HepG2 (cell line): ENCODE measurements at regions not wholly inside any gene's neighbourhood (a gene's known extent, or its start where the extent isn't known, plus 50 kb on each side); places are given as distances from the start of the nearest gene placed in this dataset.

Experiments used
- CTCF ChIP-seq: sonication (generic); formaldehyde crosslinking; IDR thresholded peaks from 2 replicates; pipeline ENCODE4 v1.5.0; 2020; ENCODE audit warnings: mild to moderate bottlenecking, missing genetic modification reagents, moderate library complexity
- EED ChIP-seq: sonication (generic); formaldehyde crosslinking; IDR thresholded peaks from 2 replicates; pipeline ENCODE4 v1.5.0; 2020; ENCODE audit warnings: mild to moderate bottlenecking, missing genetic modification reagents
- FLYWCH1 ChIP-seq: sonication (generic); formaldehyde crosslinking; IDR thresholded peaks from 2 replicates; pipeline ENCODE4 v1.8.1; 2023; ENCODE audit warnings: mild to moderate bottlenecking, missing genetic modification reagents
- FOSL1 ChIP-seq: sonication (generic); formaldehyde crosslinking; IDR thresholded peaks from 2 replicates; pipeline ENCODE4 v1.9.0; 2021; ENCODE audit warnings: missing genetic modification reagents, borderline replicate concordance
- KDM3A ChIP-seq: IDR thresholded peaks from 2 replicates; pipeline ENCODE4 v1.6.1; 2018; ENCODE audit warnings: low read depth, missing compliant biosample characterization
- MAFK ChIP-seq, 2 experiments: IDR thresholded peaks in 1 of 2; conservative IDR thresholded peaks in 1 of 2; 2 replicates each; pipeline ENCODE4 v1.6.1; 2011; ENCODE audit warnings: improper control_type of control experiment in 2 of 2, low read length in 2 of 2
- NR2F6 ChIP-seq, 2 experiments: IDR thresholded peaks; 2 replicates each; pipeline ENCODE4 v1.6.1; 2016; ENCODE audit warnings: antibody characterized with exemption in 1 of 2, mild to moderate bottlenecking in 1 of 2
- NRL ChIP-seq: sonication (generic); formaldehyde crosslinking; IDR thresholded peaks from 2 replicates; pipeline ENCODE4 v1.5.0; 2020; ENCODE audit warnings: missing genetic modification reagents, mild to moderate bottlenecking, moderate library complexity, borderline replicate concordance
- RCOR2 ChIP-seq: IDR thresholded peaks from 2 replicates; pipeline ENCODE4 v1.6.1; 2016; ENCODE audit warnings: missing biosample characterization, missing genetic modification reagents
- RFX1 ChIP-seq: fragments of 450-650 bp; IDR thresholded peaks from 2 replicates; pipeline ENCODE4 v1.6.1; 2017
- RFXANK ChIP-seq: IDR thresholded peaks from 2 replicates; pipeline ENCODE4 v1.6.1; 2016
- TEAD3 ChIP-seq: optimal IDR thresholded peaks from 2 replicates; pipeline ENCODE3; 2016; ENCODE audit warnings: borderline replicate concordance
- ZBTB21 ChIP-seq: sonication (generic); formaldehyde crosslinking; IDR thresholded peaks from 2 replicates; pipeline ENCODE4 v1.4.0; 2020; ENCODE audit warnings: missing genetic modification reagents
- ZBTB3 ChIP-seq: sonication (generic); formaldehyde crosslinking; IDR thresholded peaks from 2 replicates; pipeline ENCODE4 v1.4.0; 2020; ENCODE audit warnings: low read depth, mild to moderate bottlenecking, moderate library complexity, missing genetic modification reagents, borderline replicate concordance
- ZNF230 ChIP-seq: sonication (generic); formaldehyde crosslinking; IDR thresholded peaks from 2 replicates; pipeline ENCODE4 v1.4.0; 2020; ENCODE audit warnings: mild to moderate bottlenecking, missing genetic modification reagents
- ZNF430 ChIP-seq: sonication (generic); formaldehyde crosslinking; IDR thresholded peaks from 2 replicates; pipeline ENCODE4 v1.9.0; 2021; ENCODE audit warnings: mild to moderate bottlenecking, missing genetic modification reagents
- ZNF619 ChIP-seq: sonication (generic); formaldehyde crosslinking; IDR thresholded peaks from 2 replicates; pipeline ENCODE4 v1.4.0; 2020; ENCODE audit warnings: mild to moderate bottlenecking, missing genetic modification reagents
- ZNF772 ChIP-seq: sonication (generic); formaldehyde crosslinking; IDR thresholded peaks from 2 replicates; pipeline ENCODE4 v1.5.0; 2020; ENCODE audit warnings: mild to moderate bottlenecking, missing genetic modification reagents
- TF ChIP-seq, protein P1 (sequence below): sonication (generic); formaldehyde crosslinking; IDR thresholded peaks from 2 replicates; pipeline ENCODE4 v1.4.0; 2020; ENCODE audit warnings: missing genetic modification reagents
- TF ChIP-seq, protein P2 (sequence below): IDR thresholded peaks from 2 replicates; pipeline ENCODE4 v1.6.1; 2016; ENCODE audit warnings: missing compliant biosample characterization, missing genetic modification reagents, borderline replicate concordance
- TF ChIP-seq, protein P3 (sequence below): sonication (generic); formaldehyde crosslinking; IDR thresholded peaks from 2 replicates; pipeline ENCODE4 v1.4.0; 2020; ENCODE audit warnings: missing genetic modification reagents

DNA sequence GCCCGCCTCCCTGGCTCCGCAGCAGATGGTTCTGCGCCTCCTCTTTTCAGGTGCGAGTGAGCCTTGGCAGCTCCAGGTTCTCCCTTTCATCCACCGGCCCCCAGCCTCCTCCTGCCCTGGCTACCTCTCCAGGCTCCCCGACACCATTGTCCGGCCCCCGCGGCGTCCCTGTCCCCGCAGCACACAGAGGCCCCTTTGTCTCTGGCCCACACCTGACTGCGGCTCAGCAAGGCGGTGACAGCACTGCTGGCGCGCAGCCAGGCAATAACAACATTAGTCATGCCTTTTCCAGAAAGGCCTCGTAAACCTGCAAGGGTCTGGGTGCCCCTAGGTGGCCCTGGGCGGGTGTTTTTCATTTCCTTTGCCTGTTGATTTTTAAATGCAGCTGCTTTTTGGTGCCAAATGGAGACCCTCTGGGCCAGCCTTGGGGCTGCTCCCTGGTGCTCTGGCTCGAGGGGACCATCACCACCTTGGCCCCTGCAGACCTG is 73.2 kb upstream of the MEDAG start (continued):
- TF ChIP-seq, protein P1, sequence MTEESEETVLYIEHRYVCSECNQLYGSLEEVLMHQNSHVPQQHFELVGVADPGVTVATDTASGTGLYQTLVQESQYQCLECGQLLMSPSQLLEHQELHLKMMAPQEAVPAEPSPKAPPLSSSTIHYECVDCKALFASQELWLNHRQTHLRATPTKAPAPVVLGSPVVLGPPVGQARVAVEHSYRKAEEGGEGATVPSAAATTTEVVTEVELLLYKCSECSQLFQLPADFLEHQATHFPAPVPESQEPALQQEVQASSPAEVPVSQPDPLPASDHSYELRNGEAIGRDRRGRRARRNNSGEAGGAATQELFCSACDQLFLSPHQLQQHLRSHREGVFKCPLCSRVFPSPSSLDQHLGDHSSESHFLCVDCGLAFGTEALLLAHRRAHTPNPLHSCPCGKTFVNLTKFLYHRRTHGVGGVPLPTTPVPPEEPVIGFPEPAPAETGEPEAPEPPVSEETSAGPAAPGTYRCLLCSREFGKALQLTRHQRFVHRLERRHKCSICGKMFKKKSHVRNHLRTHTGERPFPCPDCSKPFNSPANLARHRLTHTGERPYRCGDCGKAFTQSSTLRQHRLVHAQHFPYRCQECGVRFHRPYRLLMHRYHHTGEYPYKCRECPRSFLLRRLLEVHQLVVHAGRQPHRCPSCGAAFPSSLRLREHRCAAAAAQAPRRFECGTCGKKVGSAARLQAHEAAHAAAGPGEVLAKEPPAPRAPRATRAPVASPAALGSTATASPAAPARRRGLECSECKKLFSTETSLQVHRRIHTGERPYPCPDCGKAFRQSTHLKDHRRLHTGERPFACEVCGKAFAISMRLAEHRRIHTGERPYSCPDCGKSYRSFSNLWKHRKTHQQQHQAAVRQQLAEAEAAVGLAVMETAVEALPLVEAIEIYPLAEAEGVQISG = peak; percentile 39; the same call in 1 of the 2 replicates
- TF ChIP-seq RFX1 = no peak
- no peak for TF ChIP-seq EED (CRISPR knock-in tag)
- no peak for TF ChIP-seq NRL (CRISPR knock-in tag)
- peak; percentile 43 for TF ChIP-seq TEAD3 (CRISPR knock-in tag)
- TF ChIP-seq NR2F6 (IDR thresholded peaks at IDR 0.05) = no peak
- peak; percentile 84 for TF ChIP-seq NR2F6 (CRISPR knock-in tag; IDR thresholded peaks at IDR 0.05)
- peak; percentile 56; the same call in 1 of the 2 replicates for TF ChIP-seq RCOR2 (CRISPR knock-in tag)
- peak; percentile 87 for TF ChIP-seq KDM3A
- no peak for TF ChIP-seq MAFK (conservative IDR thresholded peaks at IDR 0.05 in 1 of 2, IDR thresholded peaks at IDR 0.05 in 1 of 2; ENCODE audit: low read length in 2 of 2)
- TF ChIP-seq RFXANK = no peak
- no peak for TF ChIP-seq FLYWCH1
- peak; percentile 82; the same call in 1 of the 2 replicates for TF ChIP-seq FOSL1 (CRISPR knock-in tag)
- no peak for TF ChIP-seq ZBTB21 (CRISPR knock-in tag)
- no peak for TF ChIP-seq ZNF430 (CRISPR knock-in tag)
- peak; percentile 37; the same call in 1 of the 2 replicates for TF ChIP-seq CTCF
- TF ChIP-seq, protein P2, sequence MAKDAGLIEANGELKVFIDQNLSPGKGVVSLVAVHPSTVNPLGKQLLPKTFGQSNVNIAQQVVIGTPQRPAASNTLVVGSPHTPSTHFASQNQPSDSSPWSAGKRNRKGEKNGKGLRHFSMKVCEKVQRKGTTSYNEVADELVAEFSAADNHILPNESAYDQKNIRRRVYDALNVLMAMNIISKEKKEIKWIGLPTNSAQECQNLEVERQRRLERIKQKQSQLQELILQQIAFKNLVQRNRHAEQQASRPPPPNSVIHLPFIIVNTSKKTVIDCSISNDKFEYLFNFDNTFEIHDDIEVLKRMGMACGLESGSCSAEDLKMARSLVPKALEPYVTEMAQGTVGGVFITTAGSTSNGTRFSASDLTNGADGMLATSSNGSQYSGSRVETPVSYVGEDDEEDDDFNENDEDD (CRISPR knock-in tag) = peak; percentile 52; the same call in 1 of the 2 replicates
- 0 out of 2 replicates have a peak, but pooled peaks have one; percentile 32 for TF ChIP-seq ZNF230 (CRISPR knock-in tag)
- TF ChIP-seq ZNF772 = no peak
- TF ChIP-seq, protein P3, sequence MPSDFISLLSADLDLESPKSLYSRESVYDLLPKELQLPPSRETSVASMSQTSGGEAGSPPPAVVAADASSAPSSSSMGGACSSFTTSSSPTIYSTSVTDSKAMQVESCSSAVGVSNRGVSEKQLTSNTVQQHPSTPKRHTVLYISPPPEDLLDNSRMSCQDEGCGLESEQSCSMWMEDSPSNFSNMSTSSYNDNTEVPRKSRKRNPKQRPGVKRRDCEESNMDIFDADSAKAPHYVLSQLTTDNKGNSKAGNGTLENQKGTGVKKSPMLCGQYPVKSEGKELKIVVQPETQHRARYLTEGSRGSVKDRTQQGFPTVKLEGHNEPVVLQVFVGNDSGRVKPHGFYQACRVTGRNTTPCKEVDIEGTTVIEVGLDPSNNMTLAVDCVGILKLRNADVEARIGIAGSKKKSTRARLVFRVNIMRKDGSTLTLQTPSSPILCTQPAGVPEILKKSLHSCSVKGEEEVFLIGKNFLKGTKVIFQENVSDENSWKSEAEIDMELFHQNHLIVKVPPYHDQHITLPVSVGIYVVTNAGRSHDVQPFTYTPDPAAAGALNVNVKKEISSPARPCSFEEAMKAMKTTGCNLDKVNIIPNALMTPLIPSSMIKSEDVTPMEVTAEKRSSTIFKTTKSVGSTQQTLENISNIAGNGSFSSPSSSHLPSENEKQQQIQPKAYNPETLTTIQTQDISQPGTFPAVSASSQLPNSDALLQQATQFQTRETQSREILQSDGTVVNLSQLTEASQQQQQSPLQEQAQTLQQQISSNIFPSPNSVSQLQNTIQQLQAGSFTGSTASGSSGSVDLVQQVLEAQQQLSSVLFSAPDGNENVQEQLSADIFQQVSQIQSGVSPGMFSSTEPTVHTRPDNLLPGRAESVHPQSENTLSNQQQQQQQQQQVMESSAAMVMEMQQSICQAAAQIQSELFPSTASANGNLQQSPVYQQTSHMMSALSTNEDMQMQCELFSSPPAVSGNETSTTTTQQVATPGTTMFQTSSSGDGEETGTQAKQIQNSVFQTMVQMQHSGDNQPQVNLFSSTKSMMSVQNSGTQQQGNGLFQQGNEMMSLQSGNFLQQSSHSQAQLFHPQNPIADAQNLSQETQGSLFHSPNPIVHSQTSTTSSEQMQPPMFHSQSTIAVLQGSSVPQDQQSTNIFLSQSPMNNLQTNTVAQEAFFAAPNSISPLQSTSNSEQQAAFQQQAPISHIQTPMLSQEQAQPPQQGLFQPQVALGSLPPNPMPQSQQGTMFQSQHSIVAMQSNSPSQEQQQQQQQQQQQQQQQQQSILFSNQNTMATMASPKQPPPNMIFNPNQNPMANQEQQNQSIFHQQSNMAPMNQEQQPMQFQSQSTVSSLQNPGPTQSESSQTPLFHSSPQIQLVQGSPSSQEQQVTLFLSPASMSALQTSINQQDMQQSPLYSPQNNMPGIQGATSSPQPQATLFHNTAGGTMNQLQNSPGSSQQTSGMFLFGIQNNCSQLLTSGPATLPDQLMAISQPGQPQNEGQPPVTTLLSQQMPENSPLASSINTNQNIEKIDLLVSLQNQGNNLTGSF (CRISPR knock-in tag) = no peak
- TF ChIP-seq ZBTB3 (CRISPR knock-in tag) = no peak
- TF ChIP-seq ZNF619 = no peak
